HG03064 (cell line): ENCODE measurements at regions not wholly inside any gene's neighbourhood (a gene's known extent, or its start where the extent isn't known, plus 50 kb on each side); places are given as distances from the start of the nearest gene placed in this dataset.
"Not testable (repeated sequence)": the region's sequence is repeated elsewhere in the genome, so short reads cannot be mapped to it uniquely, and the experiment has no call there.

Experiments used
- ATAC-seq: cut with Tn5 transposase; IDR thresholded peaks from one replicate; pipeline ENCODE4 v1.9.1; 2021; ENCODE audit warnings: low read depth; ENCODE audit not compliant: unreplicated experiment

GRCh38 chr5:125970631-125971307 lies 452.4 kb upstream of the GRAMD2B start:
- ATAC-seq = no peak

GRCh38 chr5:125972706-125973105 lies 450.5 kb upstream of the GRAMD2B start:
- ATAC-seq = no peak

GRCh38 chr5:125974679-125975078 lies 448.5 kb upstream of the GRAMD2B start:
- no peak for ATAC-seq

- no peak for ATAC-seq
These were observed 446.7 kb upstream of the GRAMD2B start for GRCh38 chr5:125976421-125977000.

GRCh38 chr5:125978015-125978414 lies 445.2 kb upstream of the GRAMD2B start:
- ATAC-seq = no peak

GRCh38 chr5:125979636-125980035 lies 443.6 kb upstream of the GRAMD2B start:
- ATAC-seq = no peak

- ATAC-seq = no peak
These were observed 442.2 kb upstream of the GRAMD2B start for GRCh38 chr5:125981016-125981415.

GRCh38 chr5:125987677-125988255 lies 435.4 kb upstream of the GRAMD2B start:
- no peak for ATAC-seq

GRCh38 chr5:125992050-125992449 lies 431.2 kb upstream of the GRAMD2B start:
- no peak for ATAC-seq

GRCh38 chr5:125999271-126000030 lies 423.8 kb upstream of the GRAMD2B start:
- not testable (repeated sequence) for ATAC-seq

GRCh38 chr5:126000507-126000906 lies 422.7 kb upstream of the GRAMD2B start:
- no peak for ATAC-seq

GRCh38 chr5:126002222-126002897 lies 420.8 kb upstream of the GRAMD2B start:
- no peak for ATAC-seq

- no peak for ATAC-seq
These were observed 419.9 kb upstream of the GRAMD2B start for GRCh38 chr5:126003309-126003708.

GRCh38 chr5:126004636-126005035 lies 418.6 kb upstream of the GRAMD2B start:
- ATAC-seq = no peak

- ATAC-seq = no peak
These were observed 415.4 kb upstream of the GRAMD2B start for GRCh38 chr5:126007841-126008240.

- ATAC-seq = no peak
These were observed 413.6 kb upstream of the GRAMD2B start for GRCh38 chr5:126009566-126009965.

- not testable (repeated sequence) for ATAC-seq
These were observed 411.7 kb upstream of the GRAMD2B start for GRCh38 chr5:126011526-126011925.

- ATAC-seq = no peak
These were observed 408.5 kb upstream of the GRAMD2B start for GRCh38 chr5:126014676-126015075.

GRCh38 chr5:126015235-126016181 lies 407.7 kb upstream of the GRAMD2B start:
- no peak for ATAC-seq

- no peak for ATAC-seq
These were observed 407.0 kb upstream of the GRAMD2B start for GRCh38 chr5:126016256-126016655.
